ENCODE measurements at regions not wholly inside any gene's neighbourhood (a gene's known extent, or its start where the extent isn't known, plus 50 kb on each side); places are given as distances from the start of the nearest gene placed in this dataset.
A peak's percentile ranks its signal among the peaks of the same experiment; 100 is the strongest.

GRCh38 chr3:187849016-187849654 lies 103.9 kb upstream of the BCL6 start:
- H3K9ac ChIP-seq (ENCODE audit: low read depth in 1 of 2, low read length in 2 of 2), result no peak overlapping the region
- H3K9me3 ChIP-seq (ENCODE audit: control insufficient read depth in 4 of 4, low read length in 3 of 4), result no peaks in the 10 kb centered on the region
- H3K27ac ChIP-seq (ENCODE audit: low read depth in 1 of 2, low read length in 2 of 2), result peak overlapping the region; percentile 25 to 61
- no peak for DNase-seq (ENCODE audit: low spot score)
- no peaks in the 10 kb centered on the region for H3K27me3 ChIP-seq (ENCODE audit: control insufficient read depth in 4 of 4, insufficient read depth in 4 of 4, low read length in 3 of 4)
- no peaks in the 10 kb centered on the region for H3K36me3 ChIP-seq (ENCODE audit: control insufficient read depth in 4 of 4, insufficient read depth in 3 of 4, low read depth in 1 of 4, low read length in 3 of 4)
- WGBS, result 88% methylated on average over 6 of the region's 6 CpGs
- no peak overlapping the region for H3K4me3 ChIP-seq (ENCODE audit: low read depth in 1 of 3, low read length in 3 of 3)
- H3K4me1 ChIP-seq (ENCODE audit: control insufficient read depth in 4 of 4, insufficient read depth in 4 of 4, low read length in 3 of 4), result no peaks in the 10 kb centered on the region
- TF ChIP-seq HNF4A (conservative IDR thresholded peaks at IDR 0.05), result peak in 1 of 2 donors; percentile 51
- TF ChIP-seq EGR1 (IDR thresholded peaks at IDR 0.05; ENCODE audit: low read depth in 2 of 2), result no peak

GRCh38 chr3:187850258-187850921 lies 105.1 kb upstream of the BCL6 start:
- DNase-seq (ENCODE audit: low spot score), result no peak
- H3K4me3 ChIP-seq (ENCODE audit: low read depth in 1 of 3, low read length in 3 of 3), result no peak overlapping the region
- H3K4me1 ChIP-seq (ENCODE audit: control insufficient read depth in 4 of 4, insufficient read depth in 4 of 4, low read length in 3 of 4), result no peaks in the 10 kb centered on the region
- H3K9ac ChIP-seq (ENCODE audit: low read depth in 1 of 2, low read length in 2 of 2), result no peak overlapping the region
- no peaks in the 10 kb centered on the region for H3K36me3 ChIP-seq (ENCODE audit: control insufficient read depth in 4 of 4, insufficient read depth in 3 of 4, low read depth in 1 of 4, low read length in 3 of 4)
- 64% methylated on average over 4 of the region's 4 CpGs for whole genome bisulfite sequencing
- no peaks in the 10 kb centered on the region for H3K9me3 ChIP-seq (ENCODE audit: control insufficient read depth in 4 of 4, low read length in 3 of 4)
- H3K27me3 ChIP-seq (ENCODE audit: control insufficient read depth in 4 of 4, insufficient read depth in 4 of 4, low read length in 3 of 4), result no peaks in the 10 kb centered on the region
- peak overlapping the region in 1 of 2 donors; percentile 61 for H3K27ac ChIP-seq (ENCODE audit: low read depth in 1 of 2, low read length in 2 of 2)
- TF ChIP-seq MAX (IDR thresholded peaks at IDR 0.05) (no peak), NR2F2 (IDR thresholded peaks at IDR 0.05) (no peak), RAD21 (IDR thresholded peaks at IDR 0.05) (no peak), SP1 (IDR thresholded peaks at IDR 0.05) (no peak), HNF4A (conservative IDR thresholded peaks at IDR 0.05) (no peak), HNF4G (IDR thresholded peaks at IDR 0.05) (no peak), RXRA (IDR thresholded peaks at IDR 0.05) (no peak), ATF3 (IDR thresholded peaks at IDR 0.05) (no peak), YY1 (IDR thresholded peaks at IDR 0.05) (no peak), EGR1 (IDR thresholded peaks at IDR 0.05; ENCODE audit: low read depth in 2 of 2) (no peak), REST (IDR thresholded peaks at IDR 0.05) (no peak), TAF1 (conservative IDR thresholded peaks at IDR 0.05) (no peak), JUND (IDR thresholded peaks at IDR 0.05) (no peak)

Measured in liver (tissue), 7 donors.